T-helper 1 cell (primary cell): ENCODE measurements at regions not wholly inside any gene's neighbourhood (a gene's known extent, or its start where the extent isn't known, plus 50 kb on each side); places are given as distances from the start of the nearest gene placed in this dataset.
"Not testable (repeated sequence)": the region's sequence is repeated elsewhere in the genome, so short reads cannot be mapped to it uniquely, and the experiment has no call there.

Experiments
- DNase-seq, 5 donors: peaks; one replicate each; pipeline ENCODE4 v3.0.0-alpha.2; 2012 to 2020

GRCh38 chr5:124905256-124906130 is 159.1 kb upstream of the ZNF608 start:
- no peak for DNase-seq

GRCh38 chr5:124906339-124907097 is 160.1 kb upstream of the ZNF608 start:
- DNase-seq = no peak

GRCh38 chr5:124907098-124907644 is 160.7 kb upstream of the ZNF608 start:
- no peak for DNase-seq

GRCh38 chr5:124908581-124909451 is 162.4 kb upstream of the ZNF608 start:
- DNase-seq = peak in 1 of 5 donors; percentile 3

GRCh38 chr5:124909734-124910133 is 163.3 kb upstream of the ZNF608 start:
- no peak for DNase-seq

GRCh38 chr5:124910354-124911016 is 164.0 kb upstream of the ZNF608 start:
- DNase-seq = no peak

GRCh38 chr5:124912638-124913328 is 166.3 kb upstream of the ZNF608 start:
- no peak for DNase-seq

GRCh38 chr5:124913329-124913653 is 166.9 kb upstream of the ZNF608 start:
- no peak for DNase-seq

- not testable (repeated sequence) for DNase-seq
Observed at GRCh38 chr5:124916313-124916712, 169.9 kb upstream of the ZNF608 start.

- DNase-seq = no peak
Observed at GRCh38 chr5:124918618-124919017, 172.2 kb upstream of the ZNF608 start.

GRCh38 chr5:124919076-124919475 is 172.6 kb upstream of the ZNF608 start:
- no peak for DNase-seq

- no peak for DNase-seq
Observed at GRCh38 chr5:124919747-124920525, 173.5 kb upstream of the ZNF608 start.

GRCh38 chr5:124920909-124921666 is 174.6 kb upstream of the ZNF608 start:
- no peak for DNase-seq

- DNase-seq = no peak
Observed at GRCh38 chr5:124921694-124922093, 175.3 kb upstream of the ZNF608 start.

- no peak for DNase-seq
Observed at GRCh38 chr5:124922255-124922975, 176.0 kb upstream of the ZNF608 start.

GRCh38 chr5:124923131-124923530 is 176.7 kb upstream of the ZNF608 start:
- DNase-seq = no peak

- DNase-seq = no peak
Observed at GRCh38 chr5:124924729-124925128, 178.3 kb upstream of the ZNF608 start.

GRCh38 chr5:124927735-124928134 is 181.3 kb upstream of the ZNF608 start:
- DNase-seq = no peak

GRCh38 chr5:124929000-124929399 is 182.6 kb upstream of the ZNF608 start:
- DNase-seq = no peak
